Calu3 (cell line): ENCODE measurements at regions not wholly inside any gene's neighbourhood (a gene's known extent, or its start where the extent isn't known, plus 50 kb on each side); places are given as distances from the start of the nearest gene placed in this dataset.

Experiments used
- BruUV-seq: library from RNA; stranded (reverse); fragments of 400-500 nt; replicated peaks from 2 replicates; lab custom pipeline; 2021; lab: Mats Ljungman, UMichigan
- CTCF ChIA-PET: fragments of 300-600 bp; sonication (Branson Sonifier 250); formaldehyde crosslinking; loops from one replicate; lab custom pipeline; 2022; ENCODE audit warnings: antibody characterized with exemption; lab: Charles Lee
- DNase-seq: peaks from one replicate; pipeline ENCODE4 v3.0.0; 2022
- H3K27ac Mint-ChIP-seq: one replicate; pipeline ENCODE4 v1.8.0; 2022; ENCODE audit warnings: mixed read lengths; ENCODE audit not compliant: unreplicated experiment
- H3K27me3 Mint-ChIP-seq: one replicate; pipeline ENCODE4 v1.8.0; 2022; ENCODE audit warnings: mixed read lengths; ENCODE audit not compliant: unreplicated experiment
- H3K36me3 Mint-ChIP-seq: one replicate; pipeline ENCODE4 v1.8.0; 2022; ENCODE audit warnings: mild to moderate bottlenecking, moderate library complexity, mixed read lengths; ENCODE audit not compliant: insufficient read depth, unreplicated experiment
- H3K4me1 Mint-ChIP-seq: one replicate; pipeline ENCODE4 v1.8.0; 2022; ENCODE audit warnings: mild to moderate bottlenecking, low read depth, mixed read lengths; ENCODE audit not compliant: unreplicated experiment
- H3K4me3 Mint-ChIP-seq: one replicate; pipeline ENCODE4 v1.8.0; 2022; ENCODE audit warnings: mild to moderate bottlenecking, low read depth, moderate library complexity, mixed read lengths; ENCODE audit not compliant: unreplicated experiment
- H3K9me3 Mint-ChIP-seq: one replicate; pipeline ENCODE4 v1.8.0; 2022; ENCODE audit warnings: low read depth, mixed read lengths; ENCODE audit not compliant: unreplicated experiment
- intact Hi-C: fragments of 100-400 bp; cut with micrococcal nuclease; formaldehyde crosslinking; loops from one replicate; pipeline ENCODE4 v1.10.0; 2022; ENCODE audit not compliant: unreplicated experiment
- TF ChIP-seq, protein P1 (sequence below): fragments of 200-600 bp; IDR thresholded peaks from one replicate; pipeline ENCODE4 v1.8.0; 2022; ENCODE audit warnings: antibody characterized with exemption; ENCODE audit not compliant: unreplicated experiment

DNA sequence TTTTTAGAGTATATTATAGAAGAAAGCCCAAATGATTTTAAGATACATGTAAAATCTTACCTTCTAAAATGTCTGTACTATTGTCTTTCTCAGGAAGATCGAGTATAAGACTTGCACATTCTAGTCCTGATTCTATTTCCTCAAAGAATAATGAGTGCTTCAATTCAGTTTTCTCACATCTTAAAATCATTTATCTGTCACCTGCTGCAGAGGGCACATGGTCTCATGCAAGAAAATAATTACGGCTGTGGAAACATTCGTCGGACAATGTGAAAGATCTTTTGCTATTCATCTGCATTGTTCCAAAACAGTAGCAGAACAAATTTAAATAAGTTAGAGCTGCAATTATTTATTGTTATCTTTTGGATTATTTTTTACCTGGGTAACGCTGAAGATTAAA lies 1403.5 kb downstream of the PCDH9 start:
- TF ChIP-seq, protein P1, sequence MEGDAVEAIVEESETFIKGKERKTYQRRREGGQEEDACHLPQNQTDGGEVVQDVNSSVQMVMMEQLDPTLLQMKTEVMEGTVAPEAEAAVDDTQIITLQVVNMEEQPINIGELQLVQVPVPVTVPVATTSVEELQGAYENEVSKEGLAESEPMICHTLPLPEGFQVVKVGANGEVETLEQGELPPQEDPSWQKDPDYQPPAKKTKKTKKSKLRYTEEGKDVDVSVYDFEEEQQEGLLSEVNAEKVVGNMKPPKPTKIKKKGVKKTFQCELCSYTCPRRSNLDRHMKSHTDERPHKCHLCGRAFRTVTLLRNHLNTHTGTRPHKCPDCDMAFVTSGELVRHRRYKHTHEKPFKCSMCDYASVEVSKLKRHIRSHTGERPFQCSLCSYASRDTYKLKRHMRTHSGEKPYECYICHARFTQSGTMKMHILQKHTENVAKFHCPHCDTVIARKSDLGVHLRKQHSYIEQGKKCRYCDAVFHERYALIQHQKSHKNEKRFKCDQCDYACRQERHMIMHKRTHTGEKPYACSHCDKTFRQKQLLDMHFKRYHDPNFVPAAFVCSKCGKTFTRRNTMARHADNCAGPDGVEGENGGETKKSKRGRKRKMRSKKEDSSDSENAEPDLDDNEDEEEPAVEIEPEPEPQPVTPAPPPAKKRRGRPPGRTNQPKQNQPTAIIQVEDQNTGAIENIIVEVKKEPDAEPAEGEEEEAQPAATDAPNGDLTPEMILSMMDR = no peak
- no peak for DNase-seq
- no peak overlapping the region for H3K4me3 Mint-ChIP-seq

GRCh38 chr13:65825039-65825438 lies 1405.1 kb downstream of the PCDH9 start:
- H3K27me3 Mint-ChIP-seq = no peaks in the 10 kb centered on the region
- DNase-seq = no peak
- no peaks in the 10 kb centered on the region for H3K4me1 Mint-ChIP-seq
- intact Hi-C loops = no loop called here
- H3K36me3 Mint-ChIP-seq = no peaks in the 10 kb centered on the region
- H3K4me3 Mint-ChIP-seq = no peak overlapping the region
- H3K9me3 Mint-ChIP-seq = no peaks in the 10 kb centered on the region
- H3K27ac Mint-ChIP-seq = no peak overlapping the region
- BruUV-seq = no TSS peak
- TF ChIP-seq, protein P1 = no peak
- CTCF ChIA-PET = no interaction called here

More for the DNA sequence above, 1403.5 kb downstream of the PCDH9 start:
- Mint-ChIP-seq H3K36me3 (no peaks in the 10 kb centered on the region), H3K4me1 (no peaks in the 10 kb centered on the region), H3K27ac (no peak overlapping the region), H3K9me3 (no peaks in the 10 kb centered on the region), H3K27me3 (no peaks in the 10 kb centered on the region)
- intact Hi-C loops = no loop called here
- no TSS peak for BruUV-seq
- CTCF ChIA-PET = no interaction called here

DNA sequence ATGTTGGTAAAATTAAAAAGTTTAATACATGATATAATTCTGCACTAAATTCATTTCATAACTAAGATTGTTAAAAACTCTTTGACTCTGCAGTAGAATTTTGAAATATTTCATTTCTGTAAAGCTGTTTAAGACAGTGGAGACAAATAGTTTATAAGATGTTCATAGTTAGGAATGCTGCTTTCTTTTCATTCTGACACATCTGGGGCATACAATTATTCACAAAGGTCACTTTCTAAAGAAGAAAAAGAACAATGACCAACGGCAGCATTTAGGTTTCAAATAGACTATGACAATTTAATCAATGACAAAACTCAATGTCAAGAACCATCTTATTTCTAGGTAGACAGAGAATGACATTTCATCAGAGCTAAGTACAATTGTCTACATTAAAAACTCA lies 1422.1 kb downstream of the PCDH9 start:
- intact Hi-C loops = no loop called here
- H3K4me1 Mint-ChIP-seq = no peaks in the 10 kb centered on the region
- H3K27ac Mint-ChIP-seq = no peak overlapping the region
- no peaks in the 10 kb centered on the region for H3K36me3 Mint-ChIP-seq
- H3K9me3 Mint-ChIP-seq = peaks cover 2% of the 10 kb centered on the region
- no peak for DNase-seq
- H3K4me3 Mint-ChIP-seq = no peak overlapping the region
- CTCF ChIA-PET = no interaction called here
- no peaks in the 10 kb centered on the region for H3K27me3 Mint-ChIP-seq
- TF ChIP-seq, protein P1 = no peak
- BruUV-seq = no TSS peak

DNA sequence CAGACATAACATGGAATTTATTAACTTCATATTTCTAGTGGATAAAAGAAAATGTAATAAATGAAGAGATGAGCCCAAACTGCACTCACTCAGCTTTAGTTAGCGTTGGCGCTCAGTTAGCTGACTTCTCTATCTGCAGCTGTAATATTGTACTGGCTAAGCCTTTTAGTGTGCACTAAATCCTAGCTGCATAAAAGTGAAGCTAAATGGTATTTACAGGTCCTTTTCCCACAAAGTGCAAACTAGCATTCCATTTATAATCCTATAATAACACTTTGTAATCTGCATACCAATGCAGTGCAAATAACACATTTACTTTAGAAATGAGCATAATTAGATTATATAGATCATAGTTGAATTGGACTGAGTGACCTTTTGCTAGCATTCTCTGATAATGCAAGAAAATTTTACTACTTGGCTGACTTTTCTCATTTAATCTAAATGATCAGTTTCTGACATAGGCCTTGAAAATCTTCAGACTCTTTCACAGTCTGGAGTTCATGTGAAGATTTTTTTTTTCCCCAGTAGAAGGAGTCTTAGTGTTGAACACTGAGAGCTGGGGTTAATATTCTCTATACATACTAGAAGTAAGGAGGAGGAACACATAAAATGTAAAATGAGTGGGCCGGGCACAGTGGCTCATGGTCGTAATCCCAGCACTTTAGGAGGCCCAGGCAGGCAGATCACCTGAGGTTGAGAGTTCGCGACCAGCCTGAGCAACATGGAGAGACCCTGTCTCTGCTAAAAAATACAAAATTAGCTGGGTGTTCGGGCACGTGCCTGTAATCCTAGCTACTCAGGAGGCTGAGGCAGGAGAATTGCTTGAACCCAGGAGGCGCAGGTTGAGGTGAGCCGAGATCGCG lies 1426.4 kb downstream of the PCDH9 start:
- Mint-ChIP-seq H3K36me3 (no peaks in the 10 kb centered on the region), H3K4me1 (no peaks in the 10 kb centered on the region), H3K27ac (no peak overlapping the region), H3K4me3 (no peak overlapping the region), H3K27me3 (no peaks in the 10 kb centered on the region), H3K9me3 (peaks cover 2% of the 10 kb centered on the region)
- CTCF ChIA-PET = no interaction called here
- BruUV-seq = no TSS peak
- intact Hi-C loops = no loop called here
- DNase-seq = no peak
- TF ChIP-seq, protein P1 = no peak
